Lung (tissue), 11 donors: ENCODE measurements at regions not wholly inside any gene's neighbourhood (a gene's known extent, or its start where the extent isn't known, plus 50 kb on each side); places are given as distances from the start of the nearest gene placed in this dataset.

Experiments
- ATAC-seq: fragments of 200-7000 bp; cut with Tn5 transposase; one replicate; pipeline ENCODE4 v1.9.1; 2020; ENCODE audit warnings: moderate number of reproducible peaks; ENCODE audit not compliant: insufficient read depth, low FRiP score
- DNase-seq, 3 donors: peaks; one replicate each; pipeline ENCODE4 v3.0.0-alpha.2; 2013 to 2017
- H3K27ac ChIP-seq, 2 donors: one replicate each; pipeline ENCODE4 v1.5.1; 2013; ENCODE audit warnings: mild to moderate bottlenecking in 2 of 2, moderate library complexity in 2 of 2, control low read depth in 1 of 2, inconsistent platforms in 1 of 2, low read depth in 1 of 2, low read length in 1 of 2
- H3K27me3 ChIP-seq, 3 donors: one replicate each; pipeline ENCODE4 v1.5.1; 2013; ENCODE audit warnings: low read length in 2 of 3; ENCODE audit not compliant: control insufficient read depth in 3 of 3, insufficient read depth in 3 of 3
- H3K36me3 ChIP-seq, 4 donors: one replicate each; pipeline ENCODE4 v1.5.1; 2013; ENCODE audit warnings: low read length in 4 of 4, mild to moderate bottlenecking in 1 of 4, moderate library complexity in 1 of 4; ENCODE audit not compliant: control insufficient read depth in 4 of 4, insufficient read depth in 4 of 4
- H3K4me1 ChIP-seq, 5 donors: one replicate each; pipeline ENCODE4 v1.5.1; 2013; ENCODE audit warnings: low read length in 5 of 5, mild to moderate bottlenecking in 2 of 5, moderate library complexity in 1 of 5; ENCODE audit not compliant: control insufficient read depth in 5 of 5, insufficient read depth in 5 of 5
- H3K4me3 ChIP-seq: one replicate; pipeline ENCODE4 v1.5.1; 2013; ENCODE audit warnings: mild to moderate bottlenecking, control low read depth, moderate library complexity
- H3K9ac ChIP-seq, 2 donors: one replicate each; pipeline ENCODE4 v1.5.1; 2013; ENCODE audit warnings: low read length in 2 of 2, control low read depth in 1 of 2; ENCODE audit not compliant: insufficient read depth in 1 of 2
- H3K9me3 ChIP-seq, 4 donors: one replicate each; pipeline ENCODE4 v1.5.1; 2013; ENCODE audit warnings: low read length in 3 of 4, mild to moderate bottlenecking in 1 of 4, moderate library complexity in 1 of 4; ENCODE audit not compliant: control insufficient read depth in 4 of 4, insufficient read depth in 3 of 4
- CTCF ChIP-seq: IDR thresholded peaks from 2 replicates; pipeline ENCODE4 v1.5.1; 2012; ENCODE audit warnings: mild to moderate bottlenecking; ENCODE audit errors: control extremely low read depth, extremely low read depth
- WGBS, 2 donors: extraction: QIAGEN DNeasy Blood & Tissue Kit; methylation state at CpG; one replicate each; pipeline ENCODE4 v1.1.7; 2013; 5-methylcytosine and 5-hydroxymethylcytosine counted together
- donor health status: control.
- donor health status: control.
- donor health status: Bipolar disorder and iron deficiency.
- donor health status: healthy.
- donor health status: DM: yes; HTN: yes; CAD: no.

- Histone ChIP-seq H3K36me3 (no peaks in the 10 kb centered on the region), H3K9ac (no peak overlapping the region), H3K4me3 (no peak overlapping the region), H3K9me3 (peaks cover 0 to 4% (median 0%) of the 10 kb centered on the region in 4 donors), H3K4me1 (peaks cover 0 to 17% (median 0%) of the 10 kb centered on the region in 5 donors), H3K27me3 (no peaks in the 10 kb centered on the region), H3K27ac (no peak overlapping the region)
- 85 to 88% methylated on average over 8 of the region's 8 CpGs for WGBS, 2 donors
- no peak for DNase-seq
- ATAC-seq: no peak
- no peak for TF ChIP-seq CTCF
Measured at GRCh38 chr11:130765406-130765805, 150.9 kb downstream of the SNX19 start.

GRCh38 chr11:130765951-130766649, 150.2 kb downstream of the SNX19 start:
- 54 to 63% methylated on average over 5 of the region's 5 CpGs for WGBS, 2 donors
- H3K9ac ChIP-seq: no peak overlapping the region
- H3K27me3 ChIP-seq: no peaks in the 10 kb centered on the region
- no peak for ATAC-seq
- no peaks in the 10 kb centered on the region for H3K36me3 ChIP-seq
- no peak for DNase-seq
- H3K4me3 ChIP-seq: no peak overlapping the region
- H3K9me3 ChIP-seq: peaks cover 0 to 4% (median 0%) of the 10 kb centered on the region in 4 donors
- H3K27ac ChIP-seq: no peak overlapping the region
- TF ChIP-seq CTCF: no peak
- H3K4me1 ChIP-seq: peaks cover 0 to 21% (median 0%) of the 10 kb centered on the region in 5 donors

GRCh38 chr11:130766650-130767565, 149.4 kb downstream of the SNX19 start:
- DNase-seq (no peak), ATAC-seq (no peak)
- Histone ChIP-seq H3K27ac (no peak overlapping the region), H3K27me3 (no peaks in the 10 kb centered on the region), H3K9me3 (peaks cover 0 to 4% (median 0%) of the 10 kb centered on the region in 4 donors), H3K9ac (no peak overlapping the region), H3K4me1 (peaks cover 0 to 25% (median 3%) of the 10 kb centered on the region in 5 donors), H3K4me3 (no peak overlapping the region), H3K36me3 (no peaks in the 10 kb centered on the region)
- TF ChIP-seq CTCF: no peak
- WGBS, 2 donors: 44 to 63% methylated on average over 3 of the region's 3 CpGs
